Hepatocyte (in vitro differentiated cells): ENCODE measurements at regions not wholly inside any gene's neighbourhood (a gene's known extent, or its start where the extent isn't known, plus 50 kb on each side); places are given as distances from the start of the nearest gene placed in this dataset.

Source experiments
- EZH2phosphoT487 ChIP-seq: fragments of 200-600 bp; sonication (generic); IDR thresholded peaks from one replicate; pipeline ENCODE4 v1.6.1; 2018; ENCODE audit warnings: antibody characterized with exemption, mild to moderate bottlenecking, low read depth, moderate library complexity; ENCODE audit not compliant: unreplicated experiment, severe bottlenecking
- TF ChIP-seq, protein P1 (sequence below): fragments of 200-600 bp; sonication (generic); IDR thresholded peaks from 2 replicates; pipeline ENCODE4 v1.5.1; 2016; ENCODE audit warnings: antibody characterized with exemption, mild to moderate bottlenecking; ENCODE audit not compliant: poor library complexity

DNA sequence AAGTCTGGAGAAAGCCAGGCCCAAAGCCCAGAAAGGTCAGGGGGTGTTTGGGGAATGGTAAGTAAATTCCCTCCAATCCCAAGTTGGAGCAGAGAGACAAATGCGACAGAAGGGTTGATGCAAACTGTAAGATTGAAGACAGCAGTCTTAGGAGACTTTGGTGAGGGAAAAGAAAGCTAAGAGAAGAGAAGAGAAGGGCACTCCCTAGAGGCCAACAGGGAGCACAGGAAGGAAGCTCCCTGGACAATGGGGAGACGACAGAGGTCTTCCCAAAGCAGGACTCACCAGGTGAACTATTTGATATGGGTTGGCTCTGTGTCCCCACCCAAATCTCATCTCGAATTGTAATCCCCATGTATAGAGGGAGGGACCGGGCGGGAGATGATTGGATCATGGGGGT, 151.5 kb downstream of the KIF20B start:
- TF ChIP-seq, protein P1, sequence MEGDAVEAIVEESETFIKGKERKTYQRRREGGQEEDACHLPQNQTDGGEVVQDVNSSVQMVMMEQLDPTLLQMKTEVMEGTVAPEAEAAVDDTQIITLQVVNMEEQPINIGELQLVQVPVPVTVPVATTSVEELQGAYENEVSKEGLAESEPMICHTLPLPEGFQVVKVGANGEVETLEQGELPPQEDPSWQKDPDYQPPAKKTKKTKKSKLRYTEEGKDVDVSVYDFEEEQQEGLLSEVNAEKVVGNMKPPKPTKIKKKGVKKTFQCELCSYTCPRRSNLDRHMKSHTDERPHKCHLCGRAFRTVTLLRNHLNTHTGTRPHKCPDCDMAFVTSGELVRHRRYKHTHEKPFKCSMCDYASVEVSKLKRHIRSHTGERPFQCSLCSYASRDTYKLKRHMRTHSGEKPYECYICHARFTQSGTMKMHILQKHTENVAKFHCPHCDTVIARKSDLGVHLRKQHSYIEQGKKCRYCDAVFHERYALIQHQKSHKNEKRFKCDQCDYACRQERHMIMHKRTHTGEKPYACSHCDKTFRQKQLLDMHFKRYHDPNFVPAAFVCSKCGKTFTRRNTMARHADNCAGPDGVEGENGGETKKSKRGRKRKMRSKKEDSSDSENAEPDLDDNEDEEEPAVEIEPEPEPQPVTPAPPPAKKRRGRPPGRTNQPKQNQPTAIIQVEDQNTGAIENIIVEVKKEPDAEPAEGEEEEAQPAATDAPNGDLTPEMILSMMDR: no peak
- no peak for TF ChIP-seq EZH2phosphoT487
